ENCODE measurements at regions not wholly inside any gene's neighbourhood (a gene's known extent, or its start where the extent isn't known, plus 50 kb on each side); places are given as distances from the start of the nearest gene placed in this dataset.

- TF ChIP-seq POLR2A (IDR thresholded peaks at IDR 0.05) (no peak), CTCF (IDR thresholded peaks at IDR 0.05) (no peak), EP300 (IDR thresholded peaks at IDR 0.05) (no peak)
Measured at GRCh38 chr13:90702050-90702449, 645.4 kb upstream of the MIR17HG start.

All from gastroesophageal sphincter (tissue), 3 donors.